ENCODE measurements at regions not wholly inside any gene's neighbourhood (a gene's known extent, or its start where the extent isn't known, plus 50 kb on each side); places are given as distances from the start of the nearest gene placed in this dataset.

DNA sequence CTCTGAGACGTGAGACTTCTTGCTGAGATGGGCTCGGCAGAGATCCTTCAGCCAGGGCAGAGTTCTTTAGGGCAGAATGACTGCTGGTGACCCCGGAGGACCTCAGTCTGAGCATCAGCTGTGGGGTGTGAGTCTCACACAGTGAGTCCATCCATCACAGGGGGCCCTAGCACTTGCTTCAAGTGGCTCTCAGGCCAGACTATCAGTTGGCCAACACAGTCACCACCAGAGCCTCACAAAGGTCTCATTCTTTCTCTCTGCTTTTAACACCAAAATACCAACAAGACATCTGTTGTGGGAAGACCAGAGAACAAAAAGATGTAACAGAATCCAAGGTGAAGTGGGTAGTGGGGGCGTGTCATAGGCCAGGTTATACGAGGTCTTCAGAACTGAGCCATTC lies 345.6 kb upstream of the NRP1 start:
- DNase-seq: no peak

DNA sequence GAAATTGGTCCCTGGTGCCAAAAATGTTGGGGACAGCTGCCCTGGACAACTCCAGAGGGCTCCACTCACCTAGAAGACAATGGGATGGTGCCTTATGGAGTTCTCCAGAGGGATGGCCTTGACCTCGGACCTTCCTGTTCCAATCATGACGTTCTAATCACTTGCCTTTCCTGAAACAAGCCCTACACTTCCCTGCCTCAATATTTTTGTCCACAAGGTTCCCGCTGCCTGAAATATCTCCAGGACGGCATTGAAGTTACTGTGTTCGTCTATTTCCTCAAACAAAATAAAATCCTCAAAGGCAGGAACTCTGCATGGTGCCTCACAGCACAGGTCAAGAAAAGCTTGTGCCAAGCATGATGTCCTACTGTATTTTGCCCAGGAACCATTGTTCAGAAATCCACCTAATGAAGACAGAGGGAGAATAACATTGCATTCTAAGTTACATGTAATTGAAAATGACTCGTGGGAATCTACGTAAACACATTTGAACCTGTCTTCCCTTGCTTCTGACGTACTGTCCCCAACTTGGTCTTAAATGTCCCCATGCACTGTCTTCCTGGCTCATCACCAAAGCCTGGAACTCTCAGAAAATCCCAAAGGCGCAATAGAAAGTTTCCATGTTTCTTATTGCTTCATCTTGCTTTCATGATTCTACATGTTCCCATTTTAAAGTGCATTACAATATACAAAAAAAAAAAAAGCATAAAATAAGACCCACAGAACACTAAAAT lies 342.3 kb upstream of the NRP1 start:
- no peak for DNase-seq

DNA sequence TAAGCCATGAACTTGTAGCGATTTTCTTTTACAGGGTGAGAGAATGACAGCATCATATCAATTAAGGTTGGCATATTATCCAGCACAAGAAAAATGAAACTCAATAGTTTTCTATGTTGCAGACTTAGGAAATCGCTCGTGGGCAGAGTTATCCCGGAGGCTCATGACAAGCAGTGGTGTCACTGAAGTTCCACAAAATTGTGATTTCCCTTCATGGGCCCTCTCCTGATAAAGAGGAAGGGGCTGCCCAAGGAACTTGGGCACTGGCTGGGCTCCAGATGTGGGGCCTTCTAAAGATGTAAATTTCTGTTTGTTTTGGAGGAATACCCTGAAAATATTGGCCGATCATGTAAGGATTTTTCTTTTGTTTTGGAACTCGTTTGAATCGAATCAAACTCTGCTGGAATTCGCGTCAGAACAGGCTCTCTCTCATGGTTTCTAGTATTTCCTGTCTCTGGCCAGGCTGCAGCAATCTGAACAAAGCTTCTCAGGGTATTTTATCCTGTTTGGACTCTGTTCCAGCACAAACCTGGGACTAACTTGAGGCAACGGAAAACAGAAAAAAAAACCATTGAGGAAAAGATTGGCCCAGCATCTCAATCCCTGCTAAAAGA lies 340.6 kb upstream of the NRP1 start:
- DNase-seq: no peak

DNA sequence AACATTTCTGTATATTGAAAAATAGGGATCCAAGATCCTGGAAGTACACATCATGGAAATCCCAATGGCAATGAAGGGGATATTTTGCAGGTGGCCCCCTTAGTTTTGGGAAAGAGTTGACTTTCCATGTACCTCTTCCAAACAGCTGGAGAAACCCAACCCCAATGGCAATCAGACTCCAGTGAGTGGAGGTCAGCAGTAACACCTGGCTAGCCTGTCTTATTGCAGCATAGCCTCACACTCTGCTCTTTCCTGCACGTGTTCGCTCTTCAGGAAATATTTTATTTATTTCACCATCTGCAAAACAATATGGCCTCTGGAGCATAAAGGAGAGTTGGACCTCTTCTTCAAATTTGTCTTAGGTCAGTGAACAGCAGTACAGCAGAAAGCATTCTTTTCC lies 340.0 kb upstream of the NRP1 start:
- DNase-seq: no peak

DNA sequence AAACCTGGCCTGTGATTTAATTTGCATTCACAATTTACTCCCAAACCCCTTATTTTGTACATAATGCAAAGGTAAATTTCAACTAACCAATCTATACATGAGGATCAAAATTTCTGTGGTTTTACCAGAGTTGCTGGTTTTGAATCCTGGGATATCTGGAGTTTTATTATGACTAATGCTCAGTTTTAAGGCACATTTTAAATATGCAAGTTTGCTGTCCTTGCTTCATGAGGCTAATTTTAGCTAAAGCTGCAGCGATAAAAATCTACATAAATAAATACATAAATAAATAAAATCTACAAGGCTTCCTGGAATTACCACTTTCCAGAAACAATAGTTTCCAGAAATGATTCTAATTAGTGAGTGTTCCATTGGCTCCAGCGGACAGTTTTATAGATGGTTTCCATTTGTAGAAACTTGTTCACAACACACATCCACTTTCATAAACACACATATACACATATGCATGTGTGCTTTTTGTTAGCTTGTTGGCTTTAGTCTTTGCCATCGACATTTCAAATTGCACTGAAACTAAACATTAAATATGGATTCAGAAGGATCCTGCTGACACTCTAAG lies 339.5 kb upstream of the NRP1 start:
- no peak for DNase-seq

DNA sequence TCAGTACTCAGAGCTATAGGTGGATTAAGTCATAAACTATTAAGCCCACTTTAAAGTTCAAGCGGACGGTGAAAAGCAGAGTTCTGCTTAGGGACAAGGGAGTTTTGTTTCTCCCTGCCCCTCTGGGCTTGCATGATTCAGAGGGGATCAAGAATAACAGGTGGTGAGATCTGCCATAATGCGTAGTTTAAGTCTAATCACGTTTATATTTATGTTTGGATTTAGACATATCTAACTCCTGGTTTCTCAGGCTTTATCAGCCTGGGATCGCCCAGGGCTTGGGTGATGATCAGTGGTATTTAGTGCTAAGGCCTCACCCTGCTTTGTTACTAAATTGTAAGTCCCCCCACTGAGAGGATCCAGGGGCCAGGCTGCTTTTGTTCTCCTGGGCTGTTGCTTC lies 335.4 kb upstream of the NRP1 start:
- no peak for DNase-seq

DNA sequence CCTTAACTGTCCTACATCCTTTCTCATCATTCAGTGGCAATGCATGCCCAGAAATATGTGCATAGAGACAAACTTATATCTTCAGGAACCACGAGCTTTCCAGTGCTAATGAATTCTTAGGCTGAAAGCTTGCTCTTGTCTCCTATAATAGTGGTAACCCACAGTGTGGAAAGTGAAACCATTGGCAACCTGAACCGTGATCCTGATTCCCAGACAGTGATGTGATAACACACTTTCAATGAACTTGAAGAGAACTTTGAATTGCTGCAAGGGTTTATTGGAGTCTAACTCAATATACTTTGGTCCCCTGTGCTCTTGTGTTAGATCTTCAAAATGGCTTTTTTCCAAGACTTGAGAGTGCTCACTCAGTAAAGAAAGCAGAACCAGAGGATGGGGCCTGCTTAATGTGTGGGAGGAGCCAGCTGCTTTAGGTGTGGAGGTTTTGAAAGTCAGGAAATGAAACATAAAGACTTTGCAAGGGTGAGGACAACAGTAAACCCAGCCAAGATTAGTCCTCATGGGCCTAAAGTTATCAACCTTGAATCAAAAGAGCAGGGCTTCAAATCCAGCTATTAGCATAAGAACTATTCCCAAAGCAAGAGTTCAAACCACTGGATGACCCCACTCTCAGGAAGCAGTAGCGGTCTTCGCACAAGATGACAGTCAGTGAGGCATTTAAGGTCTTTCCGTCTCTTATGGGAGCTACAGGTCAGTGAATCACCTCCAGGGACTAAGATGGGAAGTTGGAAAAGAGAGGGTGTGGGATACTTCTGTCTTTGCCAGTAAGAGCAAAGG lies 332.4 kb upstream of the NRP1 start:
- DNase-seq: peak; percentile 3

DNA sequence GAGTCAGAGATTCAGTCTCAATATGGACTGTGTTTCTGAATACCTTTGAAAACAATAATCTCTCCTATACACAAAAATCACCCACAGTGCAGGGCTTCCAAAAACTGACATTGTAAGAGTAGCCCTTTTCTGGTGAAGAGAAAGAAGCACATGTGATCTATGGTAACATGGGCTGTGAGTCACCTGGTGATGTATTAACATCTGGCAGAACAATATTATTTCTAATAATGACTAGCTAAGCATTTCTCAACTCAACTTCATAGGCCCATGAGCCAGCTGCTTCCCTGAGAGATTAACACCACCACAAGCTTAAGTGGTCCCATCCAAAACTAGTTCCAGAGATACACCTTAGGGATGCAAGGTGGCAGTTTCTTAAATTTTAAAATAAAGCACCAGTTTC lies 331.0 kb upstream of the NRP1 start:
- DNase-seq: no peak

DNA sequence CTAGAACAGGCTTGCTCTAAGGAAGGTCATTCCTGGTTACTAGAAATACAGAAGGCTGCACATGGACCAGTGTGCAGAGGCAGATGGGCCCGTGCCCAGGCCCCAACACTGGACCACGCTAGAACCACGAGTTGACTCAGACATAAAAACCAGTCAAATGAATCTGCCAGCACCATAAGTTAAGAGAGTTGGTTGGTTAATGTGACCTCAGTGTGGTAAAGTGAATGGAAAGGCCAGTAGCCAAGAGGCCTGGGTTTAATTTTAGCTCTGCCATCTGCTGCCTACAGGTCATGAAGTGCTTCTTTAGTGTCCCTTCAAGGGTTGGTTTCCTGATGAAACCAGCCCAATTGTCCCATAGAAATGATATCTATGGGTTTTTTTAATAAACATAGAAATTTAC lies 329.6 kb upstream of the NRP1 start:
- no peak for DNase-seq

DNA sequence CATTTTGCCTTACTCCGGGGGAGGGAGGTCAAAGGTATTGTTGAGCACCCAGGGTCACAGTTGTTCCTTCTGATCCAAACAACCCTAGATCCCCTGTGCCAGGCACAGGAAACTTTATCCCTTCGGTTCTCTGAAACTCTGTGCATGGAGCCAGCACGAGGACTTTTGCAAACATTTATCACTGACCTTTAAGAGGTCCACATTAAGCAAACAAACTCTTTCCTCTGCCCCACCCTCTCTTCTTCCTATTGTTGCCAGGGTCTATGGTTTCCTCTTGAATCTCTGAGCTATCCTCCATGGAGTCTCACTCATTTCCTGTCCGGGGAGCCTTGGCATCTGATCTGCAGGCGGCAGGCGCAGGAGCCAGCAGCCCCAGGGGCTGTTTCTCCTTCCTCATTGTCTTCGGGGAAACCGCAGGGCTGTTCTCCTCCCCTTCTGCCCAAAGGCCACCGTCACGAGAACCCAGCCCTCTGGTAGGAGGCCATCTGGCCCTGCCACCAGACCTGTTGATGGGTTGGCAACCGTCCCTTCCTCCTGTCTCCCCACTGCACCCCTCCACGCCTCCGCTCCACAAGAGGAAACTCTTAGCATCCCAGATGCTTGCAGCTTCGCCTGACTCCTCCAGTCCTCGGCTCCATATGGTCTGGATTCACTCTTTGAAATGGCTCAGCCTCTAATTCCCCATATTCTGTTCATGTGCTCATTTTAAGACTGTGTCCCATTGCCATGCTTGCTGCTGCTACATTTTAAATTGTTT lies 327.3 kb upstream of the NRP1 start:
- DNase-seq: peak; percentile 86

DNA sequence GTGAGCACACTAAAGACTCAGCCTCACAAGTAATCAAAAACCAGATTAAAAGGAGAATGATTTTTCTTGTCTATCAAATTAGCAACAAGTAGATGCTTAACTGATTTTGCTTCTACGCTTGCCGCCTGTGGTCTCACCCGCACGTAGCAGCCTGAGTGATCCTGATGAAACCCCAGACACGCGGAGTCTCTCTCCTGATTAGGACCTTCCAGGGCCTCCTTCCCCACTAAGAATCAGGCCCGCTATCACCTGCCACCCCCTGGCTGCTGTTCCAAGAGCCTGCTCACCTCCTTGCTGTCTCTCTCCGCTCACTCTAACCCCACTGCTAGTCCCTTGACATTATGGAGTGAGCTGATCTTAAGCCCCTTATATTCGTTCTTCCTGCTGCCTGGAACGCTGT lies 325.9 kb upstream of the NRP1 start:
- DNase-seq: no peak

DNA sequence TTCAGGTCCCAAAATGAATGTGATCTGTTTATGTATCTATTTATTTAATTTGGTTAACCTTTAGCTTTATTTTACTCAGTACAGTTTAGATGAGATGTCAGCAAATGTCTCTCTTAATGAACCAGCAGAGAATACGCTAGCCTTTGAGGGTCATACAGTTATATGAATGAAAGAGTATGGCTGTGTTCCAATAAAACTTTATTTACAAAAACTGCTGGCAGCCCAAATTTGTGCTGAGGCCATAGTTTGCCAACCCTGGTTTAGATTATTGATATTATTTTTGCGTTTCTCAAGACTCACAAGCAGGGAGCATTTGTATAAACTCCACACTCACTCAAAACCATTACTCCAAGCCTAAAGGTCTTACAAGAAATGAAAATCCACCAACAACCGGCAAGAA lies 323.4 kb upstream of the NRP1 start:
- no peak for DNase-seq

DNA sequence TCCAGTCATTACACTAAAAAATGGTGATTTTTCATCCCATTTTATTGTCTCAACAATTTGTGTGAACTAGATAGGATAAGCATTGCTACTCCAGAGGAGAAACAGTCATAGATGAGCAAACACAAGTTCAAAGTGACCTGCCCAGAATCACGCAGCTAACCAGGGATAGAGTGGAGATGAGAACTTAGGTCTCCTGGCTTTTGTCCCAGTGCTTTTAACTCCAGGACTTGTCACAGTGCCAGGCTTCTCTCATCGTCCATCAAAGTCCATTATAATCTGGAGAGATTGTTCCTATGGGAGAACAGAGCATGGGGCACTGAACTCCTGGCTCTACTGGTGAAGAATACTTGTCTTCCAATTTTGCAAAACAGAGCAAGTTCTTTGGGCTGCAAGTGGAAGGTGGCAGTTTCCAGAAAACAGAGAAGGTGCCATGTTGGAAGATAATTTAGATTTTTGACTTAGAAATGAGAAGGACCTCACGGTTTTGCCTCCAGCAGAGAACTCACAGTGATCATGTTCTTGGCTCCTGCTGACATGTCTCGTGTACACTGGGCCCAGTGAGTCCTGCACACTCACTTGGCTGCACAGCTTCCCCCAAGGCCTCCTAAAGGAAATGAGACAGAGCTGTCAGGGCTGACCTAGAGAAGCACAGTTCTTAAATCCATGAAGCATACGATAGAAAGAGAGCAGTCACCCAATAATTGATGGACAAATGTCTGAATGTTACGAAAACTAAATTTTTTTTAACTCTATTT lies 322.9 kb upstream of the NRP1 start:
- DNase-seq: no peak

DNA sequence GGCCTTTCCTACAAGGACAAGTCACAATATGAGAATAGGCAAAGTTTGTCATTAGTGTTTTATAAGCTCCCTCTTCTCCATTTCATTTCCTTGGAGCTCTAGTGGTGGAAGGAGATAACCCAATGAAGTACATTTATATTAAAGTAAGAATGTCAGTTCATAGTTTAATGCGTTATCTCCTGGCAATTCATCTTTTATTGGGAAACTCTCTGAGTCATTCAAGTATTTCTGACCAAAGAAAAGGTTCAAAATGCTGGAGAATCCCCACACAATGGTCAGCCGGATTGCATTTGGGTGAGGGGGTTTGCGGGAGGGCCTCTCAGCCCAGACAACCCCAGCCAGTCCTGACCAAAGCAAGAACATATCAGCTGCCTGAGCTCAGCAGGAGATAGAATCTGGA lies 321.5 kb upstream of the NRP1 start:
- no peak for DNase-seq

DNA sequence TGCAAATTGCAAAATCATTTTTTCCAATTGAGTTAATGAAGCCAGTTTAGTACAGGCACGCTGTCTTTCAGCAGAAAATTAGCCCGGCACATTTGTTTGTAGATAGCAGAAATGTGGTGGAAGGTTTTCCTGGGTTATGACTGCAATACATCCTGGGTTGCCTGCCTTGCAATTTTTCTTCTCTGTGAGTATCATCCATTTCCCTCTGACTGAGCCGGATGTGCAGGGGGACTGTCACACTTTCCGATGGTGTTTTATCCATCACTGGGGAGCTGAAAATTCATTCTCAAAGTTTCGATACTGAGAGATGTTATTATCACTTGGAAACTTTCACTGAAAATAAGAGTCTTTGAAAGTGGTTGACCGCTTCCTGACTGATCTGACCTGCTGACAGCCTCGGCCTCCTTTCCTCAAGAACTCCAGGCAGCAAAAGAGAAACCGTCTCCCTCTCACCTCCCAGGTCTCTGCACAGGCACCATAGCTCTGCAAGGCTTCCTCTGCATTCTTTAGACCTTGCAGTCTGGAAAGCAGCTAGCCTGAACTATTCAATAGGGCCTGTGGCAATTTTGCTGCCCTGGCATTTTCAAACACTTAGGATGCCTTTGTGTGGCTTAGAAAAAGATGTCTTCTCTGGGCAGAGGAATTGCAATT lies 320.8 kb upstream of the NRP1 start:
- no peak for DNase-seq

DNA sequence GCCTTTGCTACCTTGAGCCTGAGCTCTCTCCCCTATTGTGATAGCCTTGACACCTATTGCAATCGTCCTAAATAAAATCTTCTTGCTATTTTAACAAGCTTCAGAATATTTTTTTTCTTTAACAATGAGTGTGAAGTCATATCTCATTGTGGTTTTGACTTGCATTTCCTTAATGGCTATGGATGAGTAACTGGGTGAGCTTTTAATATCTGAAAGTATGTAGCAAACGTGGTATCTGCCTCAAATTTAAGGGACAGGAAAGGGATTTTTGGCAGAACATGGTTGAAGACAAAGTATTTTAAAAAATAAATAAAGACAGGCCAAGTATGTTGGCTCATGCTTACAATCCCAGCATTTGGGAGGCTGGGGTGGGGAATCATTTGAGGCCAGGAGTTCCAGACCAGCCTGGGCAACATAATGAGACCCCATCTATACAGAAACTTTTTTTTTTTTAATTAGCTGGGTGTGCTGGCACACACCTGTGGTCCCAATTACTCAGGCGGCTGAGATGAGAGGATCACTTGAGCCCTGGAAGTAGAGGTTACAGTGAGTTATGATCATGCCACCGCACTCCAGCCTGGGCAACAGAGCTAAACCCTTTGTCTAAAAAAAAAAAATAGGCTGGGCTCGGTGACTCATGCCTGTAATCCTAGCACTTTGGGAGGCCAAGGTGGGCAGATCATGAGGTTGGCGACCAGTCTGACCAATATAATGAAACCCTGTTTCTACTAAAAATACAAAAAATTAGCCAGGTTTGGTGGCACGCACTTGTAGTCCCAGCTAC lies 319.3 kb upstream of the NRP1 start:
- no peak for DNase-seq

DNA sequence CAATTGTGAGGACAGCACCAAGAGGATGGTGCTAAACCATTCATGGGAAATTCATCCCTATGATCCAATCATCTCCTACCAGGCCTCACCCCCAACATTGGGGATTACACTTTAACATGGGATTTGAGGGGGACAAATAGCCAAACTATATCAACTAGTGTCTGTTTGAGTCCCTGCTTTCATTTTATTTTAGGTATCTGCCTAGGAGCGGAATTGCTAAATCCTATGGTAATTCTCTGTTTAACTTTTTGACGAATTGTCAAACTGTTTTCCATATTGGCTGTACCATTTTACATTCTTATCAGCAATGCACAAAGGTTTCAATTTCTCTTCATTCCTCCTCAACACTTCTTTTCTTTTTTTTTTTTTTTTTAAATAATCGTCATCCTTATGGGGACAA lies 318.4 kb upstream of the NRP1 start:
- DNase-seq: no peak

DNA sequence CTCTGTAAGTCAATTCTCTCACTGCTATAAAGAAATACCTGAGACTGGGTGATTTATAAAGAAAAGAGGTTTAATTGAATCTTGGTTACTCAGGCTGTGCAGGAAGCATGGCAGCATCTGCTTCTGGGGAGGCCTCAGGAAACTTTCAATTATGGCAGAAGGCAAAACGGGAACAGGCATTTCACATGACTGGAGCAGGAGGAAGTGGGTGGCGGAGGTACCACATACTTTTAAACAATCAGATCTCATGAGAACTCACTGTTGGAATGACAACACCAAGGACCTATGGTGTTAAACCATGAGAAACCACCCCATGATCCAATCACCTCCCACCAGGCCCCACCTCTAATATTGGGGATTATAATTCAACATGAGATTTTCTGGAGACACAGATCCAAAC lies 315.7 kb upstream of the NRP1 start:
- peak; percentile 50 for DNase-seq

DNA sequence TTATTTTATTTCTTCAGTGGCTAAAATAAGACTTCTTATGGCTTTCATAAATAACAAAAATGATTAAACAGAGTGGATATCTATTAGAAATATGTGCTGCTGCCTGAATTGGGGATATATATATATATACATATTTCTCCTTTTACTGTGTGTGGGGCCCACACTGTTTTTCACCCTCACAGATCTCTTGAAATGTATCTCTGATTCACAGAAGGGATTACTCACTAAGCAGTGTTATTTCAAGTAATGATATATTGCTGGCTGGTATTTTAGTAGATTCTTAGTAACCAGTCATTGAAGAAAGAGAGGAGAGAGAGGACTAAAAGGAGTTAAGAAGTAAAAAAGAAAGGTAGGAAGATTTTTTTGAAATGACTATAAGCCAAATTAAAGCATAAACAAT lies 308.6 kb upstream of the NRP1 start:
- DNase-seq: no peak

DNA sequence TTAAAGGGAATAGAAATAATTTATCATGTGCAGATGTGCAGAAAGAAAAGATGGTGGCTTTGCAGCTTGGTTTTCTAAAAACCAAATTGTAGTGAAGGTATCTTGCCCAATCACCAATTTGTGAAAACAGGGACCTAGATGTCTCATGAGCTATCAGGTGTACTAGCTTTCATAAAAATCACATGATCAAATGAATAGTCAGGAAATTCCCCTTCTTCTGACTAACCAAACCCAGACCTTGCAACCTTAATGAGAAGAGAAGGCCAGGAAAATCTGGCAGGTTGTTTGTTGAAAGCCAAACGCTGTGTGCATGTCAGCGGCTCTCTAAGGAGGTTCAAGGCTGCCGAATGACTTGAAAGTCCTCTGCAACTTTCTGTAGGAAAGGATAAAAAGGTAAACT lies 304.4 kb upstream of the NRP1 start:
- DNase-seq: no peak

DNA sequence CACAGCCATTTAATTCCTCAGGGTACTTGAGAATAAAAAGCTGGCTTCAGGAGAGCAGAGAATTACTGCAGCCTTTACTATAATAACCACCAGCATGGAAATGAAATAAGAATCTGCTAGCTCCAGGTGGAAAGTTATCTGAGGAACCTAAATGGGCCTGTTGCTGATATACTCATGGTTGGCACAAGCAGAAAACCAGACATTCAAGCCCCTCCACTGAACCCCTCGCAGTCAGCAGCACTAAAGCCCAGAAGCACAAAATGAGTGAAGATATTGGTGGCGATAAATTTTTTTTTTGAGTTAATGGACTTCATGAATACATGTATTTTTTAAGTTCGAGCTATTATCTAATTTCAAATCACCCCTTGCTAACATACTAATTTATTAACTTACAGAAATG lies 303.9 kb upstream of the NRP1 start:
- no peak for DNase-seq
